Osteocyte (in vitro differentiated cells): ENCODE measurements at regions not wholly inside any gene's neighbourhood (a gene's known extent, or its start where the extent isn't known, plus 50 kb on each side); places are given as distances from the start of the nearest gene placed in this dataset.

Experiments used
- DNase-seq: peaks from one replicate; pipeline ENCODE4 v3.0.0; 2021; ENCODE audit warnings: mixed read lengths; ENCODE audit not compliant: unreplicated experiment; ENCODE audit errors: extremely low spot score
- H3K27ac Mint-ChIP-seq: one replicate; pipeline ENCODE4 v1.8.0; 2021; ENCODE audit warnings: mild to moderate bottlenecking, mixed read lengths; ENCODE audit not compliant: unreplicated experiment
- H3K27me3 Mint-ChIP-seq: one replicate; pipeline ENCODE4 v1.8.0; 2021; ENCODE audit warnings: mixed read lengths; ENCODE audit not compliant: unreplicated experiment
- H3K36me3 Mint-ChIP-seq: one replicate; pipeline ENCODE4 v1.8.0; 2021; ENCODE audit warnings: mixed read lengths; ENCODE audit not compliant: unreplicated experiment
- H3K4me1 Mint-ChIP-seq: one replicate; pipeline ENCODE4 v1.8.0; 2021; ENCODE audit warnings: mixed read lengths; ENCODE audit not compliant: unreplicated experiment
- H3K4me3 Mint-ChIP-seq: one replicate; pipeline ENCODE4 v1.8.0; 2021; ENCODE audit warnings: mild to moderate bottlenecking, moderate library complexity, mixed read lengths; ENCODE audit not compliant: unreplicated experiment
- H3K9me3 Mint-ChIP-seq: one replicate; pipeline ENCODE4 v1.8.0; 2021; ENCODE audit warnings: mixed read lengths; ENCODE audit not compliant: unreplicated experiment
- TF ChIP-seq, protein P1 (sequence below): fragments of 200-600 bp; sonication (generic); IDR thresholded peaks from 2 replicates; pipeline ENCODE4 v1.5.0; 2021; ENCODE audit warnings: antibody characterized with exemption, mild to moderate bottlenecking, moderate library complexity

DNA sequence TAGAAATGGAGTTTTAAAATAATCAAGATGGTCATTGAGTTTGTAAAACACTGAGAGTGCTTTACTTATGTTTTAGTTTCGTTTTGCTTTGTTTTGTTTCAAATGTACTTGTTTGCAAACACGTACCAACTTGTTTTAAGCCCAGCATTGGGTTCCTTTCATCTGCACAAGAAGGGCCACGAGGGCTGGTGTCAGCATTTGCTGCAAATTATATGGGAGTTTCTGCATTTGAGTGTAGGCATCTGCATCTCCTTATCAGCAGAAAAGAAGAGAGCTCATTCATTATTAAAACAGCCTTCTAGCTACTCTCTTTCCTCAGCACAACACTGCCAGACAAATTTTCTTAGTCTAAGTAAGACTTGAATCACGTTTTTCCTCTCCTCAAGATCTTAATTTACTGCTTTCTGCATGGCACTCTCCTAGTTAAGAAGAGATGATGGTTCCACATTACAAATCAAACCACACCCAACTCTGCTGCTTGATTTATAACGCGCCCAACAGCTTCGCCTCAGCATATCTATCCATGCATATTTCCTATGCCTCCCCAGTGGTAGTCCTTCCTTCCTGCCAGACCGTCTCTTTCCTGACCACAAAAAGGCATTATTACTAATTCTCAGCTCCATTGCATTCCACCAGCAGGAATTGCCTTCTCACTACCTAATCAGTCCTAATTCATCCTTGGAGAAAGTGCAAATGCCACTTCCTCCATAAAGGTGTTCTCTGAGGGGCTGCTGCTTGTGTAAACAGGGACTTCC lies 95.2 kb upstream of the CAST start:
- peak overlapping the region; percentile 13 for H3K27ac Mint-ChIP-seq
- no peaks in the 10 kb centered on the region for H3K36me3 Mint-ChIP-seq
- peaks cover 34% of the 10 kb centered on the region for H3K4me1 Mint-ChIP-seq
- TF ChIP-seq, protein P1, sequence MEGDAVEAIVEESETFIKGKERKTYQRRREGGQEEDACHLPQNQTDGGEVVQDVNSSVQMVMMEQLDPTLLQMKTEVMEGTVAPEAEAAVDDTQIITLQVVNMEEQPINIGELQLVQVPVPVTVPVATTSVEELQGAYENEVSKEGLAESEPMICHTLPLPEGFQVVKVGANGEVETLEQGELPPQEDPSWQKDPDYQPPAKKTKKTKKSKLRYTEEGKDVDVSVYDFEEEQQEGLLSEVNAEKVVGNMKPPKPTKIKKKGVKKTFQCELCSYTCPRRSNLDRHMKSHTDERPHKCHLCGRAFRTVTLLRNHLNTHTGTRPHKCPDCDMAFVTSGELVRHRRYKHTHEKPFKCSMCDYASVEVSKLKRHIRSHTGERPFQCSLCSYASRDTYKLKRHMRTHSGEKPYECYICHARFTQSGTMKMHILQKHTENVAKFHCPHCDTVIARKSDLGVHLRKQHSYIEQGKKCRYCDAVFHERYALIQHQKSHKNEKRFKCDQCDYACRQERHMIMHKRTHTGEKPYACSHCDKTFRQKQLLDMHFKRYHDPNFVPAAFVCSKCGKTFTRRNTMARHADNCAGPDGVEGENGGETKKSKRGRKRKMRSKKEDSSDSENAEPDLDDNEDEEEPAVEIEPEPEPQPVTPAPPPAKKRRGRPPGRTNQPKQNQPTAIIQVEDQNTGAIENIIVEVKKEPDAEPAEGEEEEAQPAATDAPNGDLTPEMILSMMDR: no peak
- H3K4me3 Mint-ChIP-seq: no peak overlapping the region
- no peaks in the 10 kb centered on the region for H3K27me3 Mint-ChIP-seq
- no peak for DNase-seq
- H3K9me3 Mint-ChIP-seq: no peaks in the 10 kb centered on the region

DNA sequence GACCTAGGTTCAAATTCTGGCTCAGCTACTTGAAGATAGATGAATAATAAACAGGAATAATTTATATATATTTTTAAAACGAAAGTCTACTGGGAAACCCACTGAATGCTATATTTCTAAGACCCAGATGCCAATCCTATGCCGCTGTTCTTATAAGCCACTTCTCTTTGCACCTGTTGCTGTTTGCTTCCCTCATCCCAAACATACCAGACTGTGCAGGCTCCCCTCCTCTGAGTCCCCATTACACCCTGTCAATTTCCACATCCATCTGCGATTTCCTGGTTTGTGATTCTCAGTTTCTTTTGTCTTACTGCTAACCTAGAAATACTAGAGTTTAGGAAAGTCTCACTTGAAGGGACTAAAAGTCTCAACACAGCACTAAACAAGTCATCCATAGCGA lies 92.8 kb upstream of the CAST start:
- Mint-ChIP-seq H3K9me3 (no peaks in the 10 kb centered on the region), H3K27me3 (no peaks in the 10 kb centered on the region), H3K36me3 (no peaks in the 10 kb centered on the region), H3K27ac (no peak overlapping the region), H3K4me3 (no peak overlapping the region), H3K4me1 (peaks cover 25% of the 10 kb centered on the region)
- no peak for DNase-seq
- TF ChIP-seq, protein P1: no peak

DNA sequence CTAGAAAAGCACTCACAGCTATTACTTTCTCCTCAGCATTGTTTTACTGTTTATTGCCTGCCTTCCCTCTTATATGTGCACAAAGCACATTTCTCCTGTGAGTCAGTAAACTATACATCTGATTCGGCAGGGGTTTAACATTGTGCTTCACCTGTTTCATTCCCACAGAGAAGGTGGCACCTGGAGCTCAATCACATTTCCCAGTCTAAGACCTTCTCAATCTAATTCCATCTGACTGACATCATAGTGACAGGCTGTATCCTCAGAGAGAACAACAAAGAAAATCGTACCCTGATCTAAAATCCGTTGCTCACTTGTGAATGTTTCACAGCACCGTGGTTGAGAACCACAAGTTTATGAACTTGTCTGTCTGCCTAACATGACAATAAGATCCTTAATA lies 92.4 kb upstream of the CAST start:
- DNase-seq: no peak
- Mint-ChIP-seq H3K4me3 (no peak overlapping the region), H3K36me3 (no peaks in the 10 kb centered on the region), H3K27ac (no peak overlapping the region), H3K4me1 (peaks cover 25% of the 10 kb centered on the region), H3K9me3 (no peaks in the 10 kb centered on the region), H3K27me3 (no peaks in the 10 kb centered on the region)
- TF ChIP-seq, protein P1: no peak

DNA sequence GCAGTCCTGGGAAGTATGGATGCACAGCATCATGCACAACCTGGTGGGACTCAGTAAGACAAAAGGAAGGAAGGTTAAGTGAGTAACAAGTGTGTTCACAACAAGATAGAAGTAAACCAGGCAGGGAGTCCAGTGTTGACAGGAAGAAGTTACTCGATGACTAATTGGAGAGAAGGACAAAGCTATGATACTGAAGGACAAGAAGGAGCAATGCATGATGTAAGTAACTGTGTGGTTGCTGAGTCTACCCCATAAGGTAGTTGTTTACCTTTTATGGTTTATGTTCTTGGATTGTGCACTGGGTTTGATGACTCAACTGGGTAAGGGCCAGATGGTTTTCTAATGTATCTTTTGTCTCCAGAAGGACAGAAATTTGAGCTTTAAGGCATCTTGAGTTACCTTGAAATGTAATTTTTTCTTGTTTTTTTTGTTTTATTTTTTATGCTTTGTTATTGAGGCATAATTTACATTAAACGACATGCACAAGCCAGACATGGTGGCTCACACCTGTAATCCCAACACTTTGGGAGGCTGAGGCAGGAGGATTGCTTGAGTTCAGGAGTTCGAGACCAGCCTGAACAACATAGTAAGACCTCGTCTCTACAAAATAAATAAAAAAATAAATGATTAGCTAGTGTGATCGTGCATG lies 89.2 kb upstream of the CAST start:
- TF ChIP-seq, protein P1: no peak
- Mint-ChIP-seq H3K4me1 (peaks cover 4% of the 10 kb centered on the region), H3K27me3 (no peaks in the 10 kb centered on the region), H3K36me3 (no peaks in the 10 kb centered on the region), H3K27ac (no peak overlapping the region), H3K9me3 (no peaks in the 10 kb centered on the region), H3K4me3 (no peak overlapping the region)
- no peak for DNase-seq

DNA sequence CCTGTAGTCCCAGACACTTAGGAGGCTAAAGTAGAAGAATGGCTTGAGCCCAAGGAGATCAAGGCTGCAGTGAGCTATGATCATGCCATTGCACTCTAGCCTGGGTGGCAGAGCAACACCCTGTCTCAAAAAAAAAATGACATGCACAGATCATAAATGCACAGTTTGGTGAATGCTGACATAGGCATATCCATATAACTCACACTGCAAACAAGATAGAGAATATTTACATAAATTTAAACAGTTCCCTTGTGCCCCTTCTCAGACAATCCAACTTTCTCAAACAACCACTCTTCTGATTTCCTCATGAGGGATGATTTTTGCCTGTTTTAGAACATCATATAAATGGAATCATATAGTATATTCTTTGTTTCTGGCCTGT lies 88.7 kb upstream of the CAST start:
- Mint-ChIP-seq H3K36me3 (no peaks in the 10 kb centered on the region), H3K9me3 (no peaks in the 10 kb centered on the region), H3K4me1 (peaks cover 6% of the 10 kb centered on the region), H3K4me3 (no peak overlapping the region), H3K27ac (no peak overlapping the region), H3K27me3 (no peaks in the 10 kb centered on the region)
- no peak for DNase-seq
- TF ChIP-seq, protein P1: no peak
